NCI-H69 (cell line): ENCODE measurements at regions not wholly inside any gene's neighbourhood (a gene's known extent, or its start where the extent isn't known, plus 50 kb on each side); places are given as distances from the start of the nearest gene placed in this dataset.
A peak's percentile ranks its signal among the peaks of the same experiment; 100 is the strongest.

Experiments
- DNase-seq: peaks from one replicate; lab custom pipeline; 2025; lab: John Stamatoyannopoulos, UW

DNA sequence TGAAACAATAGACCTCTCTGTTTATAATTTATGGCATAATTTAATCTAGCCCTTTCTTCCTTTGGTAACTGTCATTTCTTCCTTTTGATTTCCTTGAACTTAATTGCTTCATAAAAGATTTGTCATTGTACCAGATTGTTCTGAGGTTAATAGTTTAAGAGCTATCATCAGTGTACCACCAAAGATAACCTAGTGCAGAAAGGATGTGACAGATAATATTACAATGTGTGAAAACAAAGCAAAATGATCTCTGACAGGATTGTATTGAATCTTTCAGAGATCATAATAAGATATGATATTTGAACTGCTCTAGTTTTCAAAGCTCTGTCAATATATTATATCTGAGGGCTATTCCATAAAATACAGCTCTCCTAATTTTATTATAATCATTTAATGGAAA, 132.1 kb upstream of the PTCHD4 start:
- DNase-seq, result peak; percentile 18

DNA sequence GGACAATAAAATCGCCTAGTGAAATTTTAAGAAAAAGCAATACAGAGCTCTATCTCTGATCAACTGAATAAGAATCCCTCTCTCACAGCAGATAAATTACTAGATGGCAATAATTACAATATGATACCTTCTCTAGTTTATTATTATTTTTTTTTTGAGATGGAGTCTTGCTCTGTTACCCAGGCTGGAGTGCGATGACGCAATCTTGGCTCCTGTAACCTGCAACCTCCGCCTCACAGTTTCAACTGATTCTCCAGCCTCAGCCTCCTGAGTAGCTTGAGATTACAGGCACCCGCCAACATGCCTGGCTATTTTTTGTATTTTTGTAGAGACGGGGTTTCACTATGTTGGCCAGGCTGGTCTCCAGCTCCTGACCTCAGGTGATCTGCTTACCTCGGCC, 129.3 kb upstream of the PTCHD4 start:
- no peak for DNase-seq

DNA sequence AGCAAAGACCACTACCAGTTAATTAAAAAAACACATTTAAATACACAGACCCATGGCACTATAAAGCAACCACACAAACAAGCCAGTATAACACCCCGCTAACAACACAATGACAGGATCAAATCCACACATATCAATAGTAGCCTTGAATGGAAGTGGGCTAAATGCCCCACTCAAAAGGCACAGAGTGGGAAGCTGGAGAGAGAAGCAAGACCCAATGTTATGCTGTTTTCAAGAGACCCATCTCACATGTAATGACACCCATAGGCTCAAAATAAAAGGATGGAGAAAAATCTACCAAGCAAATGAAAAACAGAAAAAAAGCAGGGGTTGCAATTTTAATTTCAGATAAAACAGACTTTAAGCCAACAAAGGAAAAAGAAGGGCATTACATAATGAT, 125.4 kb upstream of the PTCHD4 start:
- DNase-seq, result no peak

DNA sequence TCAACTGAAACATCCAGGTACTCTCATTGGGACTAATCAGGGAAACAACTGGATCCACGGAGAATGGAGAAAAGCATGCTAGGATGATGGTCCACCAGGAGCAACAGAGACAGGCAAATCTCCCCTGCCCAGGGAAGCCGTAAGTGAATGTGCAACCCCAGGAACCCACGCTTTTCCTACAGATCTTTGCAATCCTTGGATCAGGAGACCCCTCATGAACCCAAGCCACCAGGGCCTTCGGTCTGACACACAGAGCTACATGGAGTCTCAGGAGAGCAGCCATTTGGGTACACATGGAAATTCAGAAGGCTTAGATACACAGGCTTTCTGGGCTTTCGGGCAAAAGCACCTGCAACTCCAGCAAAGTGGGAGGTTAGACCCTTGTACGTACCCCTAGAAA, 122.1 kb upstream of the PTCHD4 start:
- DNase-seq, result no peak

DNA sequence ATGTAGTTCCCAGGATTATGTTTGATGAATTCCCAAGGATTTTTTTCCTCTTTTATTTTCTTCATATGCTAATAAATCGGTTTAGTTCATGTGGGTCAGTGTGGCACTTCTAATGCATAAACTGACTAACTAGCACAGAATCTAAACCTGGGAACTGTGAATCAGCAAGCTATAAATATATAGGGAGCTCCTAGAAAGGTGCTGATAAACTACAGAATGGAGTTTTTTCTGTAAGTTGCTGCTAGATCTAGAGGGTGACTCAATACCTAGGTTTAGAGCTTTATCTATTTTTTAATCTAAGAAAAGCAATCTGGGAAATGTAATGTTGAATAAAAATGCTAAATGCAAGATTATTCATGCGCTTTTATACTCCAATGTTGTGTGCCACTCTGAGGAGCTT, 118.8 kb upstream of the PTCHD4 start:
- no peak for DNase-seq

DNA sequence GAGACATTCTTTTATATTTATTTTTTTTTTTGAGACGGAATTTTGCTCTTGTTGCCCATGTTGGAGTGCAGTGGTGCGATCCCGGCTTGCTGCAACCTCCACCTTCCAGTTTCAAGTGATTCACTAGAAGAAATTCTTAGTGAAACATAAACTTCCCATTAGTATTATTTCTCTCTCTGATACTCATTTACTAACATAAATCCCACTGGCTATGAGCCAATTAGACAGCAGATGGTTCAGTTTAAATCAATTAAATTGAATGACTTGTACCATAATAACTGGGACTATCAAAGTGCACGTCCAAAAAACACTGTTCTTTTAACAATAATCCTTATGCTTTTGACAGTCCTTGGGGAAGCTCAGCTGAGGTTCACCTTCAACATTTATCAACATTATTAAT, 111.2 kb upstream of the PTCHD4 start:
- peak; percentile 95 for DNase-seq

DNA sequence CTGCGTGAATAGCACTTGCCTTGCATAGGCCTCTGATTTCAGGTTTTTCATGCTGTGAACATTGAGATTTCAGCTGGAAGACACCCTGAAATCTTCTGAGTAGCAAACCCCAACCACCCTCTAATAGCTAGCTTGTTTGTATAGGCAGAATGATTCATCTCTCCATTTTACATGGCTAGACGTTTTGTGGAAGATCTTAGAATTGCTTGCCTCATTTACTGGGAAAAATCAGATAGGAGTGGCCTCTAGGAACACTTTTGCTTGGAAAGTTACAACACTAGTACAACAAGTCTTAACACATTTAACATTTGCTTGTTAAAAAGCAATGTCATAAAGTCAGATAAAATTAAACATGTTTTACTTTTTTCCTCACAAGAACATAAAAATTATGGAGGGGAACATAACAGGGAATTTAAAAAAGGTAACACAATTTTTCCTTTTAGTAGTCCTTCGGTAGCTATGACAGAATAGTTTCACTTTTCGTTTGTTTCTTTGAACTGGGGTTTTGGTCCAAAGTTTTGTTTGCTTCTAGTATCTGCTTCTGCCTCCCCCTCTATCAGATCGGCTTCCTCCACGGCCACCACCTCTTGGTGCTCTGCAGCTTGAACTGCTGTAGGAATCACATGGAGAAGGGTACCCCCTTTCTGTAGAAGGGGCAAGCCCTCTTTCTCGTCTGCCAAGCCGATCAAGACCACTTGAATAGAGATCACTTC, 102.2 kb upstream of the PTCHD4 start:
- no peak for DNase-seq

DNA sequence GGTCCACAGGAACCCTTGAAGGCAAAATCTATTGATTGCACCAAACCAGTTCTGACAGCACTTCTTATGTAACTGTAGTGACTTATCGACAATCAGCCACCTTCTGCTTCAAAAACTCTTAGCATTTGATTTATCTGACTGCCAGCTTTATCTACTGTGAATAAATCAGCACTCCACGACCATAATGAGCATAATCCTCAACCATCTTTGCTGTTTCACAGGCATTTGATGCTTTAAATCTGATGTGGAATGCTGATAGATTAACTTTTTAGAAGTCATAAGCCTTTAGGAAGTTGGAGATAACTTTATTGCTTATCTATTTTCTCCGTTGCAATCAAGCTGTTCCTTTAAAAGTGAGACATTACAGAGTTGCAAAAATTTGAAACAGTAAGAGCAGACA, 101.5 kb upstream of the PTCHD4 start:
- no peak for DNase-seq

DNA sequence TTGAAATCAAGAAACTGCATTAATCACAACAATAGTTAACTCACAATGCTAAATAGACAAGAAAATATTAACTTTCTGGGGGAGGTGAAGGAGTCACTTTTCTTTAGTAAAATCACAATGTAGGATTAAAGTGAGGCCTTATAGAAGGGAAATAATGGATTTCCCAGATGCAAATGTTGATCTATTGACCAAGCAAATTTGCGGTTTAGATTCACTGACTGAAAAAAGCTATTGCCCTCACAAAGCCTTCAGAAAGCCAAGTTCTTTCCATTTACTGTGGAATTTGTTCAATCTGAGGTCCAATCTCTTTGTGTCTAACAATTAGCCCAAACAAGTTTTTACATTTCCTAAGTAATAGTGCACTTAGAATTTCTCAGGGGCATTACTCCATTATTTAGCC, 95.1 kb upstream of the PTCHD4 start:
- DNase-seq, result no peak

DNA sequence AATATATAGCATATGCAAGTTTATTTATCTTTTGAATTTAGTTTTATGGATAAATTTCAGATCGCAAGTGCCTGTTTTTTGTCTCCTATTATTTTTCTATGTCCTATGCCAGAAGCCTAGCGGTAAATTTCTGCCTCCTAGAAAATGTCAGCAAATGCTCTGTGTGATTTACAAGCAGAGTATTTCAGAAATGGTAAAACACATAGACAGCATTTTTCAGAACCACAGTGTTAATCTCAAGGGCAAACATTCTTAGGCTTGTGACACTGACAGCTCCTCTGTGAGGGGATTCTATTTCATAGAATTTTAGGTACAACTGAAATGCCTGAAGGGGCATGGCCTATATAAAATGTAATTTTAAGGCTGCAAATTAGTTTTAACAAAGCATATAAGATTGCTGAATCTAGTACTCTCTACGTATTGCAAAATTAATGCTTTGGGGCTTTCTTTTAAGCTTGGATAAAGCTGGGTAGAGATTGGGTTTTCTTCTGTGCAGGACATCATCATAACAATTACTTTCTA, 89.9 kb upstream of the PTCHD4 start:
- DNase-seq, result no peak

DNA sequence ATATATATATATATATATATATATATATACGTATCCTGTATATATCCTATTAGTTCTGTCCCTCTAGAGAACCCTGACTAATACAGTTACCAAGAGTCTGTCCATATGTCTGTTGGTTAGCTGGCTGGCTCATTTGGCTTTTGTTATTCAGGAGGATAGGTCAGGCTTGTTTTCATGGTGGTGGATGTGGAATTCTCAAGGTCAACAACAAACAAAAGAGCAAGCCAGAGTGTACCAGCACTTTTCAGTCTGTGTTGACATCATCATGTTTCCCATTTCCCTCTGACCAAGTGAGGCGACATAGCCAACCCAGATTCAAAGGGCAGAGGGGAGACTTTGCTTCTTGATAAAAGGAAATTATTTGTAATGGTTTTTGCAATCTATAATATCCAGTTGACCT, 88.5 kb upstream of the PTCHD4 start:
- peak; percentile 38 for DNase-seq

DNA sequence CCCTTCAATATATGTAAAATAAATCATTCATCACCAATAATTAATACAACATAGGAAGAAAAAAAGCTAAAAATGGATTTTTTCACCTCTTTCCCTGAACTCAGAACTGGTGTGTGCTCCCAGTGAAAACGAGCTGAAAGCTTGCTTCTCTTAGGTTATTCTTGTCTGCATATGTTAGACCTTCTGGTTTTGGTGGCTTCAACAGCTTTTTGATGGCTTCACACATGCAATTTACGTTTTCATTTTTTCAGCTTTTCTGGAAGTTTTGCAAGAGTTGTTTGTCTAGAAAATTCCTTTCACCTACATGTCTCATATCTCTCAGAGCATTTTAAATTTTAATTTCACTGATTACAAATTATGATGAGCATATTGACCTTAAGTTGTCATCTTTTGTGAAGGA, 86.9 kb upstream of the PTCHD4 start:
- DNase-seq, result no peak

DNA sequence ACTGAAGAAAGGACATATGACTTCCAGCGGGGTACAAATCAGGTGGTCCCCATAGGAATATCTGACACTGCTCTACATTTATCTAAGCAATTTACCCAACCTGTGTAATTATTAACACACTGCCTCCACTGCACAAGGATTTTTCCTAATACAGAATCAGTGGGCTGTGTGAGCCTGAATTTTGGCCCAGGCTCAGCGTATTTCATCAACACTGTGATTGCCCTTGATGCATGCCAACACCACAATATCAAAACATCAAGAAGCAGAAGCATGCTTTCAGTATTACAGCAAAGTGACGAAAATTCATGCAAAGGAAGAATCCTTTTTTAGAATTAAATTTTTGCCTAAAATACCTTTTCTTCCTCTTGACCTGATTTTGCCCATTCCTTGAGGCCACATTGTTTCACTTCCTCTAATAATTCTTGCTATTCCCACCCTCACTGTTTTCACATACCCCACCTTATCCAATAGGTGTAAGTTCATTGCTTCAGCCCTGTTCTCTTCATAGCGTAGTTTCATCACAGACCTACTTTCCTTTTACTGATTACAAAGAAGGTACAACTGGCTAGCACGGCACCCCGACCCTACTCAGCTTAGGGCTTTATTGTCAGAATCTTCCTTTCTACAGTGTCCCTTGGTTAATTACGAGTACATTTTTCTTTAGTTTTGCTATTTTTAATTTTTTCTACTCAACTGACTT, 83.7 kb upstream of the PTCHD4 start:
- DNase-seq, result peak; percentile 81

DNA sequence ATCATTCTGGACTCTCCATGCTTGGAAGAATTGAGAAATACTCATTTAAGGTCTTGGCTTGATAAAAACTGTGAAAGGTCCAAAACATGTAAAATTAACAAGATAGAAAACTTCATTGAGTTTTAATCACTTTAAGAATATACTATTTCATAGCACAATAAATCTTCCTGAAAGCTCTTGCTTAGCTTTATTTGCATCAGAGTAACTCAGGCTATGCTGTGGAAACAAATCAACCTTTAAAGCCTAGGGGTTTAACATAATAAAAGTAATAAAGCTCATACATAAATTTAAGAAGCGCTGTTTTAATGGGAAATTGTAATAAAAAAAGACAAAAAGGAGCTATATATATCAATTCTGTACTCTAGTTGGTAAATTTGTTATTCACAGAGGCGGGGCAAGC, 77.2 kb upstream of the PTCHD4 start:
- no peak for DNase-seq

DNA sequence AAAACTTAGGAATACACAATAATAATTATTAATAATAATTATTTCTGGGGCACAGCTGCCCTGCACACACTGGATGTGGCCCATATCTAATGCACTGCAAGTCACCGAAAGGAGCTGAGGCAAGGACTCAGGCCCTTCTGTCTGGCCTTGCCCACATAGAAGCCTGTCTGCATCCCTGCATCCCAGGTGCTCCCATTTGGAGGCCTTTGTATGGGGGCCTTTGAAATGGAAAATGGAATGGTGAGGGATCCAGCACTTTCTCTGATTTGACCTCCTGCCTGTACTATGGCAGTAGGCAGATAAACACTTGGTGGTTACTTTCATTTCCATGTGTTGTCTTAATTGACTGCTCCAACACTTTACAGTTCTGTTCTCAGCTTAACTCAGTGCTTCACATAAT, 75.7 kb upstream of the PTCHD4 start:
- DNase-seq, result peak; percentile 20

DNA sequence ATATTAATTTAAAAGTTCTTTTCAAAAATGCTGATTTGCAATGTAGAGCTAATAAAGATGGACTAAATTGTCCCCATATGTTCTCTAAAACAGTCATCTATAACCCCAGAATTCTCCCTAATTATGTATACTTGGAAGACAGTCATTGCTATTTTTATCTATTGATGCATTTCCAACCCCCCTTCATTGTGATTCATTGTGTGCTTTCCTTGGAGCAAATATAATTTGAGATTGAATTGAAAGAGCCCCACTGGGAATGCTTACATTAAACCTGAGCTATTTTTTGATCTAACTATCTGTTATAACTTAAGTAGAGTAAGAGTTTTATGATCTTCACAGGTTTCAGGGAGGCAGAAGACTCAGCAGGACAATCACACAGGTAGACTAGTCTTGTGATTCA, 73.7 kb upstream of the PTCHD4 start:
- peak; percentile 97 for DNase-seq

DNA sequence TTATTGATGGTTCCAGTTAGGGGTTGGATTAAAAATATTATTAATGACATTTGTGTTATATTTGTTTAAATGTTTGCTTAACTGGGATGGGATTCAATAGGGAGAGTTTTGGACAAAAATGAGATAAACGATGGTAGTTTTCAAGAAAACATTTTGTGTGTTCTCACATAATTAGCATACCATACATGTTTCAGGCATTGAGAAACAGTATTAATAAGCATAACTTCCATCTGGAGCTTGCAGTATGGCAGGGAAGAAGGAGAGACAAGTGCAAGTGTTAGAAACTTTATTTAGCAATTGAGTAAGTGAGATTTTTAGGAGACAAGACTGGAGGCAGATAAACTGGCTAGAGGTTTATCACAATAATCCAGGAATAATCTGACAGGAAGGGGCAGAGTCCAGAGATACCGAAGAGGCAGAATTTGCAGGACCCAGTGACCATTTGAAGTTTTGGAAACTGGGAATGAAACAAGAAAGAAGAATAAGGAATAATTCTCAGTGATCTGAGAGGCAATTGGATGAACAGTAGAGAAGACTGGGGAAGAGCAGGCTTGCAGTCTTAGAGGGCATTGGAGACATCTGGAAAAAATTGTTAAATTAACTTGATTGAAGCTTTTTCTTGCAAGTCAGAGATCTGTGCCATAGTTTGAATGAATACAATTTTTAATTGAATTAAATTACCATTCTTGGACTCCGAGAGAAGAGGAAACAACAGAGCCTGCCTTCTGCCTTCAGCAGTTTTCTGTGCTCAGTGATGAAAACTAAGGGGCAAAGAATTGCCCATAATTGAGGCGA, 73.0 kb upstream of the PTCHD4 start:
- no peak for DNase-seq

DNA sequence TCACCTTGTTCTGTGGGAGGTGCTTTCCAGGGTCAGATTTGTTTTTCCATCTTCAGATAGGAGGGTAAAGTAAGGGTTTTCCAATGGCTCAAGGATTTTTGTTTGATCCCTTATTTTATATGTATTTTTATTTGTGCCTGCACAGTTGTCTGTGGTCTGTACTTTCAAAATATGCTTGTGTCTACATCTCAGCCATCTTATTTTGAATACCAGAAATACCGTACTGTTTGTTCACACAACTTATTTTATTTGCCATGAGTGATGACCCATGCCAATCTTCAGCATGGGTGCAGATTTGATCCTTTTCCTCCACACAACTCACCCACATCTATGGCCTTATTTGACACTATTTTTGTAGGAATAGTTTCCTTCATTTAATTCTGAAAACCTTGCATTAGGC, 72.2 kb upstream of the PTCHD4 start:
- peak; percentile 14 for DNase-seq

DNA sequence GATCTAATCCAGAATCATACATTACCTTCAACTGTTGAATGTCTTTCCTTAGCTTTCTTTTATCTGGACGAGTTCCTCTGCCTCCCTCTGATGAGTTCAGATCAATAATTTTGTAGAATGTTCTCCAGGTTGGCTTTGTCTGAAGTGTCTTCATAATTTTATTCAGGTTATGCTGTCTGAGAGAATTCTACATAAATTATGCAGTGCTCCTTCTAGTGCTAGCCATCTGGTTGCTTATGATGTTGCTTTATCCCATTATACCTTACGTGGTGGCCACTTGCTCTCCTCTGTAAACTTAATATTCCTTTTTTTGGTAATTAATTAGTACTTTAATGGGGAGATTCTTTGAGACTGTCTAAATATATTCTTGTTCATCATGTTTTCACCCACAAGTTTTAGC, 67.7 kb upstream of the PTCHD4 start:
- no peak for DNase-seq

DNA sequence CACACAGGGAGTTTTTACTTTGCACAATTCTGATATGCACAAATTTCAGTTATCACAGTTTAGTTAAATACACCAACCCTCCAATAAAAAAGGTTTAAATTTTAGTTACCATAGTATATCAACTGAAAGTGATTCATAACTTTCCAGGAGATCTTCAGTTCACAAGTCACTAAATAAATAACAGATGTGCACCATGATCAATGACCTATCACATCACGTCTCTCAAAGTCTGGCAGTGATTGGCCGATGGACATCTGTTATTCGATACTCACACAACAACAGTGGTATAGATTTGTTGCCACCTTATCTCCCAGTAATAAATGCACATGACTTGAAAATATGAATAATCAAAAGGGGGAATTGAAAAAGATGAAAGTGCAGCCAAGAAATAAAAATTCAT, 66.8 kb upstream of the PTCHD4 start:
- DNase-seq, result no peak

DNA sequence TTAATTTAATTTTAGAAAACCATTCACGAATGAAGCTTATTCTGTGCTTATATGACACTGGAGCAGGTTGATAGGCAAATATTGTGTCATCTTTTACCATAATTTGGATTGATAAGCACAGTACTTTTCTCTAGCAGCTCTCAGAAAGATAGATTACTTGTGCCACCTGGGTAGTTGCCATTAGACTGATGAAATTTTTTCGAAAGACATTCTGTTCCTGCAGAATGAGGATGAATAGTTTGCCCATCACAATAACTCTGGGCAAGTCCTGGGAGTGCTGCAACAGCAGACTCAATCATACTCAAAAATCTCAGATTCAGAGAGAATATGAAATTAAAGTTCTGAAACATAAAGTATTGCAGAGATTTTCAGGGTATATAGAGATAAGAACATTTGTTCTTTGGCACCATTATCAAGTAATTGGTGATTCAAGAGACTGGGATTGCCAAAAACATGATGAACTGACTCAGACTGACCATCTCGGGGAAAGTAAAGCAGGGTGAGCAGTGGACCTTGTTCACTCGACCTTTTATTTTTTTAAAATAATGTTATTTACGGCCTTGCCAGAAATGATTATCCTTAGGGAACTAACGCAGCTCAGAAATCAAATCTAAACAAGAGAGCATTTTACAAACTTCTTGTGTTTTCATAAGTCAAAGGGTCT, 65.8 kb upstream of the PTCHD4 start:
- DNase-seq, result no peak

DNA sequence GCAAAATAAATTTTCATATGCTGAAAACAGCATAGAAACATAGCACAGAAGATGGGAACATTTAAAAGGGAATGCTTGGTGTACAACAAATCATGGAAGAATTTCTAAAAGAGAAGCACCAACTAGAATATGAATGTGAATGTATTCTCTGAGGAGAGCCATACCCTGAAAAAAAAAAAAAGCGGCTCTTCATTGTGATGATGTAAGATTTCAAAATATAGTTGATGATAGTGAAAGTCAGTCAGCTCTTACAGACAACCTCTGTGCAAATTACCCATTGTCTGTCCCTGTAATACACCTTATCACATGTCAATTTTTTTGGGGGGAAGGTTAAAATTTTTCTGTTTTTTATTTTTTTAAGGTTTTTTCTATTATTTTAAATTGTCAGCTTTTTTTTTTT, 58.6 kb upstream of the PTCHD4 start:
- DNase-seq, result peak; percentile 17
